Ascending aorta (tissue), 2 donors: ENCODE measurements at regions not wholly inside any gene's neighbourhood (a gene's known extent, or its start where the extent isn't known, plus 50 kb on each side); places are given as distances from the start of the nearest gene placed in this dataset.

Source experiments
- DNase-seq, 2 donors: peaks; one replicate each; pipeline ENCODE4 v3.0.0-alpha.2; 2019; ENCODE audit warnings: low spot score in 2 of 2
- H3K27ac ChIP-seq, 2 donors: fragments of 200-600 bp; sonication (generic); one replicate each; pipeline ENCODE4 v1.5.1; 2016 to 2017; ENCODE audit warnings: mild to moderate bottlenecking in 1 of 2
- H3K27me3 ChIP-seq: fragments of 200-600 bp; sonication (generic); one replicate; pipeline ENCODE4 v1.5.1; 2017
- H3K36me3 ChIP-seq, 2 donors: fragments of 200-600 bp; sonication (generic); one replicate each; pipeline ENCODE4 v1.5.1; 2016
- H3K4me1 ChIP-seq, 2 donors: fragments of 200-600 bp; sonication (generic); one replicate each; pipeline ENCODE4 v1.5.1; 2016 to 2017; ENCODE audit warnings: mild to moderate bottlenecking in 1 of 2
- H3K4me3 ChIP-seq, 2 donors: fragments of 200-600 bp; sonication (generic); one replicate each; pipeline ENCODE4 v1.5.1; 2016 to 2017; ENCODE audit warnings: mild to moderate bottlenecking in 1 of 2
- H3K9me3 ChIP-seq, 2 donors: fragments of 200-600 bp; sonication (generic); one replicate each; pipeline ENCODE4 v1.5.1; 2016
- CTCF ChIP-seq, 3 experiments: fragments of 200-600 bp in 2 of 3; fragments of 450-650 bp in 1 of 3; sonication (generic) in 2 of 3; IDR thresholded peaks; one replicate each; pipeline ENCODE4 v1.5.1; 2016 to 2019; ENCODE audit warnings: antibody characterized with exemption in 3 of 3, mild to moderate bottlenecking in 1 of 3, moderate library complexity in 1 of 3
- intact Hi-C: fragments of 100-400 bp; cut with DNase I; formaldehyde crosslinking; loops from one replicate; pipeline ENCODE4 v1.15.1; 2023

- Histone ChIP-seq H3K36me3 (no peaks in the 10 kb centered on the region), H3K27ac (no peak overlapping the region), H3K27me3 (no peaks in the 10 kb centered on the region), H3K4me3 (no peak overlapping the region), H3K9me3 (no peaks in the 10 kb centered on the region), H3K4me1 (no peaks in the 10 kb centered on the region)
- no peak for DNase-seq
- intact Hi-C loops: no loop called here
- TF ChIP-seq CTCF (IDR thresholded peaks at IDR 0.05): no peak
These were observed 1014.7 kb upstream of the RBFOX1 start for GRCh38 chr16:6317934-6318333.

DNA sequence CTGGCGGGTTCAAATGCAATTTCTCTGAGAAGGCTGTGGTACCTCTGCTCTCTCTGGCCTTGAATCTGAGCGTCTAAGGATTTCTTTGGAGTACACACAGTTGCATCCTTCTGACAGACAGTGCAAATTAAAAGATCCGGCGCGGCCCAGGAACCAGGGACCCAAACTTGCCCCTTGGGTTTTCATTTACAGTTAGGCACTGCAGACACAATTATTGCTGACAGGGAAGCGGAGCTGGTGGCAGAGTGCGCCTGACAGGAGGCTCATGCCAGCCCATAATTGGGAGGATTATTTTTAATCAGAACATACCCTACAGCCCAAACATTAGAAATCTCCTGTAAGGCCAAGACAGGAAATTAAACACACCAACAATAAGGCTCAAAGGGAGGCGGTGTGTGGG lies 1023.4 kb upstream of the RBFOX1 start:
- intact Hi-C loops: no loop called here

GRCh38 chr16:6308176-6308575 lies 1024.5 kb upstream of the RBFOX1 start:
- H3K27me3 ChIP-seq: no peaks in the 10 kb centered on the region
- intact Hi-C loops: no loop called here
- H3K36me3 ChIP-seq: no peaks in the 10 kb centered on the region
- no peak for DNase-seq
- no peak for TF ChIP-seq CTCF (IDR thresholded peaks at IDR 0.05)
- no peaks in the 10 kb centered on the region for H3K4me1 ChIP-seq
- no peaks in the 10 kb centered on the region for H3K9me3 ChIP-seq
- no peak overlapping the region for H3K27ac ChIP-seq
- H3K4me3 ChIP-seq: no peak overlapping the region

More for the DNA sequence above, 1023.4 kb upstream of the RBFOX1 start:
- no peak for DNase-seq
- Histone ChIP-seq H3K27ac (no peak overlapping the region), H3K27me3 (no peaks in the 10 kb centered on the region), H3K9me3 (no peaks in the 10 kb centered on the region), H3K4me3 (no peak overlapping the region), H3K4me1 (no peaks in the 10 kb centered on the region), H3K36me3 (no peaks in the 10 kb centered on the region)
- no peak for TF ChIP-seq CTCF (IDR thresholded peaks at IDR 0.05)

DNA sequence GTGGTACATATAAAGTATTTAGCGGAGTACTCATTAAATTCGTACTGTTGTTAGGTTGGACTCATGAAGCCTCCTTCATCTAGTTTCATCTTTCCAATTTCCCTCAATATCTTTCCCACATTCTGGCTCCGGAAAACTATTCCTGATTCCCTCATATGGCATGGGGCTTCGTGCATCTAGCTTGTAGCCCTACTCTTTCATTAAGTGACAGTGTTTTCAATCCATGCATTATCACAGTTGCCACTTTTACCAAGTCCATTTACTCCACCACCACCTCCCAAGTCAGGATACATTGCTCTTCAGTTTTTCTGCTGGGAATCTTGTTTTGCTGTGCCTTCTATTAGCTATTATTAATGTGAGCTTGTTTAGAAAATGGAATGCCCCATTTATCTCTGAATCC lies 1032.1 kb upstream of the RBFOX1 start:
- Histone ChIP-seq H3K27me3 (no peaks in the 10 kb centered on the region), H3K4me3 (no peak overlapping the region), H3K4me1 (no peaks in the 10 kb centered on the region), H3K36me3 (no peaks in the 10 kb centered on the region), H3K9me3 (no peaks in the 10 kb centered on the region), H3K27ac (no peak overlapping the region)
- TF ChIP-seq CTCF (IDR thresholded peaks at IDR 0.05): no peak
- intact Hi-C loops: no loop called here
- DNase-seq: no peak

GRCh38 chr16:6297666-6298410 lies 1034.8 kb upstream of the RBFOX1 start:
- H3K4me3 ChIP-seq: no peak overlapping the region
- no peaks in the 10 kb centered on the region for H3K4me1 ChIP-seq
- intact Hi-C loops: no loop called here
- no peak overlapping the region for H3K27ac ChIP-seq
- H3K27me3 ChIP-seq: no peaks in the 10 kb centered on the region
- no peak for DNase-seq
- no peak for TF ChIP-seq CTCF (IDR thresholded peaks at IDR 0.05)
- H3K36me3 ChIP-seq: no peaks in the 10 kb centered on the region
- no peaks in the 10 kb centered on the region for H3K9me3 ChIP-seq

GRCh38 chr16:6286176-6286575 lies 1046.5 kb upstream of the RBFOX1 start:
- Histone ChIP-seq H3K27ac (no peak overlapping the region), H3K4me3 (no peak overlapping the region)

More at GRCh38 chr16:6286176-6286575, 1046.5 kb upstream of the RBFOX1 start:
- no peaks in the 10 kb centered on the region for H3K36me3 ChIP-seq
- no peaks in the 10 kb centered on the region for H3K27me3 ChIP-seq
- intact Hi-C loops: no loop called here
- no peak for DNase-seq
- no peaks in the 10 kb centered on the region for H3K4me1 ChIP-seq
- no peaks in the 10 kb centered on the region for H3K9me3 ChIP-seq
- no peak for TF ChIP-seq CTCF (IDR thresholded peaks at IDR 0.05)
